ENCODE measurements at regions not wholly inside any gene's neighbourhood (a gene's known extent, or its start where the extent isn't known, plus 50 kb on each side); places are given as distances from the start of the nearest gene placed in this dataset.
"Not testable (repeated sequence)": the region's sequence is repeated elsewhere in the genome, so short reads cannot be mapped to it uniquely, and the experiment has no call there.

DNA sequence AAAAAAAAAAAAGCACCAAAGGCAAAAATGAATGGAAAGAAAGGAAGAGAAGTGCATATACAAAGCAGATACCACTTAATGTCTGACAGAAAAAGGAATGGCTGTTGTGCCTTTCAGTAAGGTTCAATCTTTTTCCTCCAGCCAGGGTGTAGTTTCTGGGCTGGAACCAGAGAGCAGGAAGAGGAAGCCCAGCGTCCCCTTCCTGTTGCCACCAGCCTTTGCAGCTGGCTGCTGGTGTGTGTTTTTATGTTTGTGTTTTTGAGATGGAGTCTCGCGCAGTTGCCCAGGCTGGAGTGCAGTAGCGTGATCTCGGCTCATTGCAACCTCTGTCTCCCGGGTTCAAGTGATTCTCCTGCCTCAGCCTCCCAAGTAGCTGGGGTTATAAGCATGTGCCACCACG lies 64.6 kb upstream of the LTA4H start:
- TF ChIP-seq, protein P1, sequence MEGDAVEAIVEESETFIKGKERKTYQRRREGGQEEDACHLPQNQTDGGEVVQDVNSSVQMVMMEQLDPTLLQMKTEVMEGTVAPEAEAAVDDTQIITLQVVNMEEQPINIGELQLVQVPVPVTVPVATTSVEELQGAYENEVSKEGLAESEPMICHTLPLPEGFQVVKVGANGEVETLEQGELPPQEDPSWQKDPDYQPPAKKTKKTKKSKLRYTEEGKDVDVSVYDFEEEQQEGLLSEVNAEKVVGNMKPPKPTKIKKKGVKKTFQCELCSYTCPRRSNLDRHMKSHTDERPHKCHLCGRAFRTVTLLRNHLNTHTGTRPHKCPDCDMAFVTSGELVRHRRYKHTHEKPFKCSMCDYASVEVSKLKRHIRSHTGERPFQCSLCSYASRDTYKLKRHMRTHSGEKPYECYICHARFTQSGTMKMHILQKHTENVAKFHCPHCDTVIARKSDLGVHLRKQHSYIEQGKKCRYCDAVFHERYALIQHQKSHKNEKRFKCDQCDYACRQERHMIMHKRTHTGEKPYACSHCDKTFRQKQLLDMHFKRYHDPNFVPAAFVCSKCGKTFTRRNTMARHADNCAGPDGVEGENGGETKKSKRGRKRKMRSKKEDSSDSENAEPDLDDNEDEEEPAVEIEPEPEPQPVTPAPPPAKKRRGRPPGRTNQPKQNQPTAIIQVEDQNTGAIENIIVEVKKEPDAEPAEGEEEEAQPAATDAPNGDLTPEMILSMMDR (IDR thresholded peaks at IDR 0.05; ENCODE audit: control insufficient read depth, extremely low read depth, insufficient read depth), result no peak
- no peak overlapping the region for H3K4me3 ChIP-seq (ENCODE audit: low read depth, low read length)
- no peak for DNase-seq (ENCODE audit: low read depth)

DNA sequence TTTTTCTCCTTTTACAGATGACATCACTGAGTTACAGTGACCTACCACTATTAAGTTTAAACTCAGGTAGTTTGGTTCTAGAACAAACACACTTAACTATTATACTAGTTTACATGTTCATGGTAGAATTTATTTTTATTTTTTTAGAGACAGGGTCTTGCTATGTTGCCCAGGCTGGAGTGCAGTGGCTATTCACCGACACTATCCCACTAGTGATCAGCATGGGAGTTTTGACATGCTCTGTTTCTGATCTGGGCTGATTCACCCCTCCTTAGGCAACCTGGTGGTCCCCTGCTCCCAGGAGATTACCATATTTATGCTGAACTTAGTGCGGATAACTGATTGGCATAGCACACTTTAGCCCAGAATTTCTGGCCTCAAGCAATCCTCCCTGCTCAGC lies 66.4 kb upstream of the LTA4H start:
- DNase-seq (ENCODE audit: low read depth), result no peak
- TF ChIP-seq, protein P1 (IDR thresholded peaks at IDR 0.05; ENCODE audit: control insufficient read depth, extremely low read depth, insufficient read depth), result no peak
- H3K4me3 ChIP-seq (ENCODE audit: low read depth, low read length), result no peak overlapping the region

DNA sequence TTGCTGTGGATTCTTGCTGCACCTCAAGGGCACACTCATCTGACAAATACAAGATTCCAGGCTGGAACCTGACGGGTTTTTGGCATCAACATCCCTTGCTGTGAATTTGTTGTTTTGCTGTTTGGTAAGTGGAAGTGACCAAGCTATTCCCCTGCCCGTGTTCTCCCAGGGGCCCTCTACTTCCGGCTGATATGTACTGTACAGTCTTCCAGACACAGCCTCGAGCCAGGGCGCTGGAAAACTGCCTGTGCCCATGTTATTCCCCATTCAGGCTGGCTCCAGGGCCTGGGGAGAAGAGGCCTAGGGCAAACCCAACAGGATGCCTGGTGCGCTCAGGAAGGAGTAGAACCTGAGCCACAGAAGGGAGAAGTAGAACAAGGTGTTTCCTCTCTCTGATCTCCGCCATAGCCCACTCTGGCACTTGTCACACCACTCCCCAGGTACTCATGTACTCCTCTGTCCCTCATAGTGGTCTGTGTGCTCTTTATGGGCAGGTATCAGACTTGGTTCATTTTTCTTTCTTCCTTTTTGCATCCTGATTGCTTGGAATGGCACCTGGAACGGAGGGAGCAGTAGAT lies 67.8 kb upstream of the LTA4H start:
- TF ChIP-seq, protein P1 (IDR thresholded peaks at IDR 0.05; ENCODE audit: control insufficient read depth, extremely low read depth, insufficient read depth), result no peak
- no peak for DNase-seq (ENCODE audit: low read depth)
- H3K4me3 ChIP-seq (ENCODE audit: low read depth, low read length), result no peak overlapping the region

DNA sequence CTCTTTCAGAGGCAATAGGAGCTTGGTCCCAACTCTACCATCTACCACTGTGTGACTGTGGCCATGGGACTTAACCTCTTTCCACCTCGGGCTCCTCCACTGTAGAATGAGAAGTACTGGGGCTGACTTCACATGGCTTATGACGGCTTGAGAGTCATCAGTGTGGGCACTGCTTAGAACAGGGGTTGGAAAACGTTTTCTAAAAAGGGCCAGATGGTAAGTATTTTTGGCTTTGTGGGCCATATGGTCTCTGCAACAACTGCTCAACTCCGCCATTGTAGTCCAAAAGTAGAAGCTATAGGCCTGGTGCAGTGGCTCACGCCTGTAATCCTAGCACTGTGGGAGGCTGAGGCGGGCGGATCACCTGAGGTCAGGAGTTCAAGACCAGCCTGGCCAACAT lies 69.2 kb upstream of the LTA4H start:
- H3K4me3 ChIP-seq (ENCODE audit: low read depth, low read length), result no peak overlapping the region
- TF ChIP-seq, protein P1 (IDR thresholded peaks at IDR 0.05; ENCODE audit: control insufficient read depth, extremely low read depth, insufficient read depth), result no peak
- DNase-seq (ENCODE audit: low read depth), result no peak

DNA sequence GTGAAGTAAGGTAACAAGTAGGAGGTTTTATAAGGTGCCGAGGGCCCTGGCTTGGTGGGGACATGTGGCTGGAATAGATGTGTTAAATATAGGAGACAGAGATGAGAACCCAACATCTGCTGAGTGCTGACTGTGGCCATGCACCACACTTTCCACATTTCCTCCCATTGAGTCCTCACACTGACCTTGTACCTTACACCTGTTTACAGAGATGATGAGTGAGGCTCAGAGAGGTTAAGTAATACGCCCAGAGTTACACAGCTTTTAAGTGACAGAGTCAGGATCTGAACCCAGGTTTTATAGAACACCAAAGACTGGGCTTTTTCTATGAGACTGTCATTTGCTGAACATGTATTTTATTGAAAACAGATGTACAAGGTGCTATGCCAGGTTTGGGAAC lies 70.8 kb upstream of the LTA4H start:
- TF ChIP-seq, protein P1 (IDR thresholded peaks at IDR 0.05; ENCODE audit: control insufficient read depth, extremely low read depth, insufficient read depth), result no peak
- H3K4me3 ChIP-seq (ENCODE audit: low read depth, low read length), result no peak overlapping the region
- no peak for DNase-seq (ENCODE audit: low read depth)

DNA sequence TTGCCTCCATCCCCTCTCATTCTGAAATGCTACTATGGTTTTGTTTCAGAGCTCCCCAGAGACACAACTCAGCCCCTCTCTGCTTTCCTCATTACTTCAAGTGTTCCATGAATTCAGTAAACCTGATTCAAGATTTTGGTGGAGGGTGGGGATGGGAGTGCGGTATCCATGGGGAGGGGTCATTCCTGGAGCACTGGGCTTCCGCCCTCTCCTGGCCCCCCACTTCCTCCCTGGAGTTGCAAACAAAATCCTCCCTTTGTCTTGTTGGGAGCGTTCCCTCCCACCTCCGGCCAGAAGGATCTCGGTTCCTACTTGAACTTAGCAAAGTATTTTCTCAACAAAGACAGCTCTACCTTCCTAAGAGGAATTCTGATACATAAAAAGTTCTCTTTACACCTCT lies 71.8 kb upstream of the LTA4H start:
- H3K4me3 ChIP-seq (ENCODE audit: low read depth, low read length), result no peak overlapping the region
- TF ChIP-seq, protein P1 (IDR thresholded peaks at IDR 0.05; ENCODE audit: control insufficient read depth, extremely low read depth, insufficient read depth), result no peak
- no peak for DNase-seq (ENCODE audit: low read depth)

DNA sequence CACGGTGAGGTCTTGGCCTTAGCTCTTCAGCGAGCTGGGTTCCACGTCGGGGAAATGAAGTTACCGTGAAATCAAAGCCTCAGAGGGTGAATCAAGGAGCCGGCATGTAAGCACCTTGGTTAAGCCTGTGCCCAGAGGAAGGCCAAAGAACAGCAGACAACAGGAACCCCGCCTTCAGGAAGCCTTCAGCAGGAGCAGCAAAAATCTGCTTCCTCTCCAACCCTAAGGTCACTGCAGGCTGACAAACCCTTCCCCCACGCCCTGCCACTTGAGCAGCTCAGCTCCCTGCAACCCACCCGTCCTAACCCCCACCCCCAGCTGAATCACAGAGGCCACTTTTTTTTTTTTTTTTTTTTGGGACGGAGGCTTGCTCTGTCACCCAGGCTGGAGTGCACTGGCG lies 72.9 kb upstream of the LTA4H start:
- DNase-seq (ENCODE audit: low read depth), result no peak
- no peak overlapping the region for H3K4me3 ChIP-seq (ENCODE audit: low read depth, low read length)
- TF ChIP-seq, protein P1 (IDR thresholded peaks at IDR 0.05; ENCODE audit: control insufficient read depth, extremely low read depth, insufficient read depth), result no peak

DNA sequence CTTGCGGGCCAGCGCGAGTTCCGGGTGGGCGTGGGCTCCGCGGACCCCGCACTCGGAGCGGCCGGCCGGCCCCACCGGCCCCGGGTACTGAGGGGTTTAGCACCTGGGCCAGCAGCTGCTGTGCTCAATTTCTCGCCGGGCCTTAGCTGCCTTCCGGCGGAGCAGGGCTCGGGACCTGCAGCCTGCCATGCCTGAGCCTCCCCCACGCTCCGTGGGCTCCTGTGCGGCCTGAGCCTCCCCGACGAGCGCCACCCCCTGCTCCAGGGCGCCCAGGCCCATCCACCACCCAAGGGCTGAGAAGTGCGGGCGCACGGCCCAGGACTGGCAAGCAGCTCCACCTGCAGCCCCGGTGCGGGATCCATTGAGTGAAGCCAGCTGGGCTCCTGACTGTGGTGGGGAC lies 73.6 kb upstream of the LTA4H start:
- not testable (repeated sequence) for DNase-seq (ENCODE audit: low read depth); H3K4me3 ChIP-seq (ENCODE audit: low read depth, low read length)
